Parathyroid adenoma (tissue), 2 donors: ENCODE measurements at regions not wholly inside any gene's neighbourhood (a gene's known extent, or its start where the extent isn't known, plus 50 kb on each side); places are given as distances from the start of the nearest gene placed in this dataset.
"Not testable (repeated sequence)": the region's sequence is repeated elsewhere in the genome, so short reads cannot be mapped to it uniquely, and the experiment has no call there.

Source experiments
- H2AFZ ChIP-seq: fragments of 300-600 bp; sonication (generic); one replicate; pipeline ENCODE4 v1.7.0; 2017; ENCODE audit warnings: antibody characterized with exemption, mild to moderate bottlenecking
- H3K27ac ChIP-seq: fragments of 300-600 bp; sonication (generic); one replicate; pipeline ENCODE4 v1.7.0; 2017
- H3K27me3 ChIP-seq: fragments of 300-600 bp; sonication (generic); one replicate; pipeline ENCODE4 v1.7.0; 2017; ENCODE audit warnings: low read length; ENCODE audit not compliant: control insufficient read depth, insufficient read depth
- H3K36me3 ChIP-seq: fragments of 300-600 bp; sonication (generic); one replicate; pipeline ENCODE4 v1.7.0; 2017; ENCODE audit warnings: low read length; ENCODE audit not compliant: control insufficient read depth, insufficient read depth
- H3K4me1 ChIP-seq: fragments of 300-600 bp; sonication (generic); one replicate; pipeline ENCODE4 v1.7.0; 2017; ENCODE audit warnings: control low read depth
- H3K4me2 ChIP-seq: fragments of 300-600 bp; sonication (generic); one replicate; pipeline ENCODE4 v1.7.0; 2017; ENCODE audit warnings: low read length
- H3K4me3 ChIP-seq: fragments of 300-600 bp; sonication (generic); one replicate; pipeline ENCODE4 v1.7.0; 2017; ENCODE audit warnings: low read depth, low read length
- H3K79me2 ChIP-seq: fragments of 300-600 bp; sonication (generic); one replicate; pipeline ENCODE4 v1.7.0; 2017; ENCODE audit warnings: control low read depth
- H3K9ac ChIP-seq: fragments of 300-600 bp; sonication (generic); one replicate; pipeline ENCODE4 v1.7.0; 2017; ENCODE audit warnings: mild to moderate bottlenecking
- H3K9me3 ChIP-seq: fragments of 300-600 bp; sonication (generic); one replicate; pipeline ENCODE4 v1.7.0; 2017; ENCODE audit warnings: low read length; ENCODE audit not compliant: control insufficient read depth
- CTCF ChIP-seq: fragments of 300-600 bp; sonication (generic); IDR thresholded peaks from one replicate; pipeline ENCODE4 v1.7.0; 2017; ENCODE audit warnings: antibody characterized with exemption, mild to moderate bottlenecking
- donor health status: primary hyperparathyroidism.

DNA sequence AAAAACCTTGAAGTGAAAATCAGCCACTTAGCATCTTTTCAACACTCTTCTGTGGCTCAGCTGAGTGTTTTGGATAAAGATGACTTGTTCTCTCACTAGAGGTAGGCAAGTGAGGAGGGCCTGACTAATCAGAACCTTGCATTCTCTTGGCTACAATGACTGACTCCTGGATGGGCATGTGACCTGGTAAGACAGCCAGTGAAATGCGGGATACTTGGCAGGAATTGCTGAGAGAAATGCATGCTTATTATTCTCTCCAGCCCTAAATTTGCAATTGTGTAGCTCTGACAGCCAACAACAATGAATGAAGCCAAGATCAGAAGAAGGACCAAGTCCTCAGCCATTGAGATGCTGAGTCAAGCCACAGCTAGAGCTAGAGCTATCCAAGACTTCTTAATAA lies 490.5 kb upstream of the ZNF608 start:
- Histone ChIP-seq H3K27me3 (no peaks in the 10 kb centered on the region), H3K79me2 (no peaks in the 10 kb centered on the region), H3K9me3 (no peaks in the 10 kb centered on the region), H3K4me1 (no peaks in the 10 kb centered on the region), H3K27ac (no peak overlapping the region), H3K4me2 (no peak overlapping the region), H3K36me3 (no peaks in the 10 kb centered on the region), H3K4me3 (no peak overlapping the region), H2AFZ (no peak overlapping the region), H3K9ac (no peak overlapping the region)
- no peak for TF ChIP-seq CTCF

- Histone ChIP-seq H3K36me3 (no peaks in the 10 kb centered on the region), H3K4me1 (no peaks in the 10 kb centered on the region), H3K27ac (no peak overlapping the region), H3K9ac (no peak overlapping the region), H3K79me2 (no peaks in the 10 kb centered on the region), H3K4me3 (no peak overlapping the region), H3K4me2 (no peak overlapping the region), H2AFZ (no peak overlapping the region), H3K27me3 (no peaks in the 10 kb centered on the region), H3K9me3 (no peaks in the 10 kb centered on the region)
- no peak for TF ChIP-seq CTCF
Measured at GRCh38 chr5:125244531-125244930, 498.1 kb upstream of the ZNF608 start.

DNA sequence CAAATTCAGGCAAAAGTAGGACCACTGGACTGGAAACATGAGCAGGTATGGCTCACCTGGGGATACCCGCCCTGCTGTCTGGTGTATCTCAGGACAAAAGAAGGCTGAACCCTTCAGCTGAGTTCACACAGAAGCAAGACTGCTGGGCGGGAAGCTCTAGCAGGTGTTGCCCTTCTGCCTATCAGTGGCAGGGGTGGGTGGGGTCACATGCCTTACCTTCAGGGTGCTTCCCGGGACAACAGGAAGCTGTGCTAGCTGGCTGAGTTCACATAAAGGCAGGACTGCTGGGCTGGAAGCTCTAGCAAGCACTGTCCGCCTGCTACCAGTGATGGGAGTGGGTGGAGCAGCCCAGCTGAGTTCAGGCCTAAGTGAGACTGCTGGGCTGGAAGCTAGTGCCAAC lies 498.8 kb upstream of the ZNF608 start:
- no peak overlapping the region for H3K9ac ChIP-seq
- H3K4me2 ChIP-seq, result no peak overlapping the region
- no peak overlapping the region for H3K27ac ChIP-seq
- H3K27me3 ChIP-seq, result no peaks in the 10 kb centered on the region
- H3K36me3 ChIP-seq, result no peaks in the 10 kb centered on the region
- no peak overlapping the region for H3K4me3 ChIP-seq
- TF ChIP-seq CTCF, result no peak
- no peaks in the 10 kb centered on the region for H3K9me3 ChIP-seq
- no peaks in the 10 kb centered on the region for H3K4me1 ChIP-seq
- H2AFZ ChIP-seq, result no peak overlapping the region
- no peaks in the 10 kb centered on the region for H3K79me2 ChIP-seq

GRCh38 chr5:125249400-125249799 lies 503.0 kb upstream of the ZNF608 start:
- Histone ChIP-seq H3K79me2 (no peaks in the 10 kb centered on the region), H3K27ac (no peak overlapping the region), H2AFZ (no peak overlapping the region), H3K4me2 (no peak overlapping the region), H3K9me3 (no peaks in the 10 kb centered on the region), H3K4me3 (no peak overlapping the region), H3K27me3 (no peaks in the 10 kb centered on the region), H3K36me3 (no peaks in the 10 kb centered on the region), H3K4me1 (no peaks in the 10 kb centered on the region), H3K9ac (no peak overlapping the region)
- no peak for TF ChIP-seq CTCF

DNA sequence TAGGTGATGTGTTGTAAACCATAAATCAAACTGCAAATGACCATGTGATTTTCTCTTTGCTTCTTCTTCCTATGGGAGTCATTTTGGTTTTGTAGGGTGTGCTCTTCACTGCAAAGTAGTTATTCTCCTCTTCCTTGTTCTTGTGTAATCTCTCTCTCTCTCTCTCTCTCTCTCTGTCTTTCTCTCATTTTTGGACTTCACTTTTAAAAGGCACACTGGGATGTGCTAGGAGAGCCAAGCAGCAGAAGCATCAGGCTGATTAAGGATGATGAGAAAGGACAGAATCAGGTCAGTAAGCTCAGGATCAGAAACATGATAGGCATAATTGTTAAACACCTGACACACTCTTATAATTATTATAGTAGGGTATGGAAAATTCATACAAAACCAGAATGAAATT lies 505.3 kb upstream of the ZNF608 start:
- Histone ChIP-seq H3K27me3 (no peaks in the 10 kb centered on the region), H3K4me2 (no peak overlapping the region), H3K79me2 (no peaks in the 10 kb centered on the region), H2AFZ (no peak overlapping the region), H3K9me3 (no peaks in the 10 kb centered on the region), H3K36me3 (no peaks in the 10 kb centered on the region), H3K9ac (no peak overlapping the region), H3K4me3 (no peak overlapping the region), H3K4me1 (no peaks in the 10 kb centered on the region), H3K27ac (no peak overlapping the region)
- no peak for TF ChIP-seq CTCF

GRCh38 chr5:125253634-125254033 lies 507.2 kb upstream of the ZNF608 start:
- not testable (repeated sequence) for H3K4me3 ChIP-seq, H2AFZ ChIP-seq, H3K36me3 ChIP-seq, H3K79me2 ChIP-seq, H3K27ac ChIP-seq, H3K27me3 ChIP-seq, H3K9me3 ChIP-seq, H3K9ac ChIP-seq, H3K4me1 ChIP-seq, H3K4me2 ChIP-seq
